AG20443 (cell line): ENCODE measurements at regions not wholly inside any gene's neighbourhood (a gene's known extent, or its start where the extent isn't known, plus 50 kb on each side); places are given as distances from the start of the nearest gene placed in this dataset.

Experiments
- DNase-seq: peaks from one replicate; pipeline ENCODE4 v3.0.0; 2012; ENCODE audit warnings: low spot score, mixed read lengths

DNA sequence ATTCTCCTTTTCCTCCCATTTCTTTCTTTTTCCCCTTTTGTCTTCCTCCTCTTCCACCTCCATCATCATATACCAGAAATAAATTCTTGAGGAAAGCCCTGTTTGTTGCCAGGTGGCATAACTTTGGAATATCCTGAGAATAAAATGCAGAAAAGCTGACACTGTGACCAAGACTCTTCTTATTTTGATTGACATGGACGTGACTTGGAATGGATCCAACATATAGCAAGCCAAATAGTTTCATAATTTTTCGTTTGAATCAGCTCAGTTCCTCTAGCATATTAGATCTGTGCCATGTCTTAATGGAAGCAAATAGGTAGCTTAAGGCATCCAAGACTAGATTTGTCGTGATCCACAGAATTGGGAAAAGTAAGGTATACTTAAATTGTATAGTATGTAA lies 354.7 kb upstream of the FIGN start:
- DNase-seq = no peak

DNA sequence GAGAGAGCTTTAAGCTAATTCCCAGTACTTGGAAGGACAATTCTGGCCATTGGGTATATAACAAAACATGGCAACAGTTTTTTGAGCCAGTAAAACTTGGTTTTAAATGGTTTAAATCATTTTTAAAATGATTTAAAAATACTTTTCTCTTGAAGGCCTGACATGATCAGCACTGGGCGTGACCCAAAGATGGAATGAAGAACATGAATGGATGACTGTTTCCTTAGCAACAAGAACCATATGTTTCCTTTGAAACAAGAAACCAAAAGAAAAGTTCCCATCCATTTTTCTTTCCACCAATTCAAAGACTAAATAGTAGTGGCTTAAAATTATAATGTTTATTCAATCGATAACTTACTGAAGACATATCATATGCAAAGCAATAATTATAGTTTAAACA lies 348.3 kb upstream of the FIGN start:
- DNase-seq = no peak

DNA sequence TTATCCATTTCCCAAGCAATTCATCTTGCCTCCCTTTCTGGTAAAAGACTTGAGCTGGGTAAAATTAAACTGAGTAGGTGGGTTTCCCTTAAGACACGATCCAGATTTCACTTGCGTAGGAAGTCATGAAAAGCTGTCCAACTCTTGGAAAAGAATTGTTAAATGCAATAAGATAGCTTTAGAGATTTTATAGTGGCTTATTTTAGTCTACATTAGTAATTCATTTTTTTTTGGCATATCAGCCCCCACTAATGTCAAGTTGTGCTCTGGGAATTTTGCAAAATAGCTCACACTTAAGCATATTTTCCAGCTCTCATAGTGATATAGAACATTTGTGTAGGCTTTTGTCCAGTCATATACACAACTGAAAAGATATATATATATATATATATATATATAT lies 344.7 kb upstream of the FIGN start:
- no peak for DNase-seq

GRCh38 chr2:164079258-164079657 lies 343.4 kb upstream of the FIGN start:
- DNase-seq = no peak

GRCh38 chr2:164078421-164078820 lies 342.6 kb upstream of the FIGN start:
- DNase-seq = no peak

GRCh38 chr2:164073101-164074074 lies 337.6 kb upstream of the FIGN start:
- peak; percentile 16 for DNase-seq

DNA sequence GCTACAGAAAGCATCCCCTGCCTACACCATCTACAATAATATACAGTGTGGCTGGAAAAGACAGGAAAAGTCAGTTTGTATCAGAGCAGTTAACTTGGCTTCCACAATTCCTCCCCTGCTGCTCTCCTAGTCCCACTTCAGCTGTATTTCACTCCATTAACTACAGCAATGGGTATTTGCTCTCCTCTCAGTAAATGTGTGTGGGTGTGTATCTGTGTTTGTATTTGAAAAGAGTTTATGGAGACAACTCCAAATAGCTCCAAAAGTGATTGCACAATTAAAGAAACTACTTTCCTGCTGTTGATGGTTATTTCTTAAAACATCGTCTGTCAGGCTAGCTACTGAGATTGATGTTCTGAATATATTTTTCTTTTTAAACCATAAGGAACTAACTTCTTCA lies 333.7 kb upstream of the FIGN start:
- no peak for DNase-seq

DNA sequence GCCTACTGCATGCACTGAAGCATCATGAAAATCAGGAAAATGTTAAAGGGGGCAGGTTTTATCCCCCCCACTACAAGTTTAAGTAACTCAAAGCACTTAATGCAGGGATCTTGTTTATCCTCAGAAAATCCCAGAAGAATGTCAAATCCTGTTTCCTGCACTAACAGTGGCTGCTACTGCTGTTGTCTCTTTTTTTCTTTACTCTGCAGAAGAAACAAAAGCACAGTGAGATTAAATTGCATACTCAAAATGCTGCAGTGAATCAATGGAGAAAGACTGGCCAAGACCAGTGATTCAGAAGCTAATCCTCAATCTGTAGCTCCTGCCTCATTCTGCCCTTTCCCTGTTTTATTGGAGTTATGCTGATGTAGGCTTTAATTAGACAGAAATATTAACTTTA lies 332.3 kb upstream of the FIGN start:
- no peak for DNase-seq

- DNase-seq = no peak
Measured at GRCh38 chr2:164066095-164066494, 330.3 kb upstream of the FIGN start.

GRCh38 chr2:164065038-164065437 lies 329.2 kb upstream of the FIGN start:
- no peak for DNase-seq

DNA sequence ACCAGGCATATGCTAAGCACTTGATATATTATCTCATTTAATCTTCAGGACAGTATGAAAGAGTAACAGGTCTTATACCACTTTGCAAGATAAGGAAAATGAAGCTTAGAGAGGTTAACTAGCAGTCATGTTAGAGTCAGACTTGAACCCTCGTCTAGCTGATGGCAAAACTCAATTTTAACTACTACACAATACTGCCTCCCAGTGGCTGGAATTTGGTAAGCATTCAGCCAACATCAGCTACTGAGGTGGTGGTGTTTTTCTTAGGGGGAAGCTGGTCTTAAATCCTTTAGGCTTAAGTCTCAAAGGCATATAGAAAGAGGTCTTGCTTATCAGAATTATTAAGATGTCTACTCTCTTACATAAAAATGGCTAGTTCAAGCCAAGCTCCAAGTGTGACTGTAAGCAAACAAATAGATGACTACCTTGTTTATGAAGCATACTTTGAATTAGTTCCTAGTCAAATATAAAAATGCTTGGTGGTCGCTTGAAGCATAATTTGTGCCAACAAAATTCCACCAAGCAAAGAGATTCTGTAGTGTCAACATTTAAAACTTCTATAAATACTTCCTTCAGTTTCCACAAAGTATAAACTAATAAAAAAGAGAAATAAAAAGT lies 325.4 kb upstream of the FIGN start:
- DNase-seq = peak; percentile 44

DNA sequence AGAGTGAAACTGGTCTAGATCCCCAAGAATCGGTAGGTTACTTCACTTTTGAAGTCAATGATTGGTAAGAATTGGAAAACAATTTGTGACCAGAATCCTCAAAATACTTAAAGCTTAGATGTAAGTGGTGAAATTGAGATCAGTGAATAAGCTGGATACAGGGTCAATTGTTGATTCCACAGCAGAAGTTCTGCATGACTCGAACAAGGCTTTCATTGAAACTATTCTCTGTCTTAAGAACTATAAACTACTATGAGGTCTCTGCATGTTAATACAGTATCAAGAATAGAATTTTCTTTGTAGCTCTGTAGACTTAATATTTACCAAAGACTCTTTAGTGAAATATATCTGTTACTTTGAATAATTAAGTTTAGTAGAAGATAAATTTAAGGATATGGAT lies 324.2 kb upstream of the FIGN start:
- no peak for DNase-seq

GRCh38 chr2:164055623-164056022 lies 319.8 kb upstream of the FIGN start:
- DNase-seq = no peak

DNA sequence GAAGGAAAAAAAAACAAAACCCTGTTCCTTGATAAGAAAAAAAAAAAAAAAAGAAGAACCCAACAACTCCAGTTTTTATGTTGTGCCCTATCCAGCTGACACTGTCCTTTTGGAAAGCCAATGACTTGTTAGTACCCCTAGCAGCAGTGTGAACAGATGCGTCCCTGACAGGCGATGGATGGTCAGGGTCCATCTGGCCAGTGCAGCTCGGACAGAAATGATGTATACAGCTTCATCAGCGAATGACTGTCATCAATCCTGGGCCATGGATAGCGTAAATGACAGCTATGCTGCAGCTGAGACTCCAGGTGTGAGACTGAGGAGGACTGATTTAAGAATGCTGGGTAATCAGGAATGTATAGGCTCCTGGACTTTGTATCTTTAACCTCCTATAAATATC lies 318.8 kb upstream of the FIGN start:
- no peak for DNase-seq

DNA sequence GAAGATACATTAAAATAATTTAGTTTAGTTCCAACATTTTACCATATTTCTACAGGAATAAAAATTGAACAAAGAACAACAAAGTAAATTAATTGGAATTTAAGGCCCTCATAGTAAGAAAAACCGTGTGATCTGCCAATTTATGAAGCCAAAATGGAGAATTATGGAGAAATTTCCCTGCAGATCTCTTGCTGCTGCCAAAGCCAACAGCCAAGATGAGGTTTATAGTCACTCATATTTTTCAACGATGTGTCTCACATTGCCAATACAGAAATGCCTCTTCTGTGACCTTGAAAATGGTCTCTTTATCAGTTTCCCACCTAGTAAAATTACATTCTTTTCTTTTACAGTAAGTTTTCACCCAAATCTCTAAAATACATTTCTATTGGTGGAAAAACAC lies 317.2 kb upstream of the FIGN start:
- DNase-seq = no peak

DNA sequence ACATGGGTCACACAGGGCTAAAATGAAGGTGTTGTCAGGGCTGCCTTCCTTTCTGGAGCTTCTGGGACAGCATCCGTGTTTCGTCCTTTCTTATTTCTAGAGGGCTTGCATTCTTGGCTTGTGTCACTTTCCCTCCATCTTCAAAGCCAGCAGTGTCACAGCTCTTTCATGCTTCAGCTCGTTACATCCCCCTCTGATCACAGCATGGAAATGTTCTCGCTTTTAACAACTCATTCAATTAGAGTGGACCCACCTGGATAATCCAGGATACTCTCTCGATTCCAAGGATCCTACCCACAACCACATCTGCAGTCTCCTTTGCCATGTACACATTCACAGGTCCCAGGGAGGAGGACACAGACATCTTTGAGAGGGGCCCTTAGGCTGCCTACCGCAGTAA lies 316.2 kb upstream of the FIGN start:
- DNase-seq = no peak

GRCh38 chr2:164048729-164049128 lies 312.9 kb upstream of the FIGN start:
- no peak for DNase-seq

GRCh38 chr2:164046040-164046439 lies 310.2 kb upstream of the FIGN start:
- no peak for DNase-seq

DNA sequence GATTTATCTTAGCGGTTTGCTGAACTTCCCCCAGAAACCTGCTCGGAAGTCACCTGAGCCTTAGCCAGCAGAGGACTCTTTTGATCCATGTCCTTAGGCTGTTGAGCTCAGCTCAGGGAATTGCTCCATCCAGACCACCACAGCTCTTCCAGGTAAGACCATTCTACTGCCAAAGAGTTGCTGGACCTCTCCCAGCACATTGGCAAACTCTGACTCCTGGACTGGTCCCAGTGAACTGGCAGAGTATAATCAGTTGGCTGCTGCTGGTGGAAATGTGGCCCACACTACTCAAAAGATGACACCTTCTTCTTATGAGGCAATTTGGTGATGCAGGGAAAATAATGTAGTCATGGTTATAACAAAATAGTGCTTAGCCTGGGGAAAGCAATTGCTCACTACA lies 308.8 kb upstream of the FIGN start:
- DNase-seq = no peak

DNA sequence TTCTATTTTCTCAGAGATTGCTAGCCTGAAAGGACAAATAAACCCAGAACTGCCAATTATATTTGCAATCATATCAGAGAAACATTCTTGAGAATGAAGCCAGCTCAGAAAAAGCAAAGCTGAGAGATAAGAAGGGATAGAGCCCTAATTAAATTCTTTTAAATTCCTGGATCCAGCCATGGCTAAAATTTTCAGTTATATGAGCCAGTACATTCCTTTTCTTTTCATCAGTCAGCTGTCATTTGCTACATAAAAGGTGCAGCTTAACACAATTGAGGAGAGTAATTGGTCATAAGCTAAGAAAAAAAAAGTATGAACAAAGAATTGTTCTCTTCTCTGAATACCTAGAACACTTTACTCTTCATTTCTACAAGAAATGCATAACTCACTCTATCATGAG lies 303.5 kb upstream of the FIGN start:
- no peak for DNase-seq

- no peak for DNase-seq
Measured at GRCh38 chr2:164032995-164033394, 297.2 kb upstream of the FIGN start.

- DNase-seq = no peak
Measured at GRCh38 chr2:164030623-164031022, 294.8 kb upstream of the FIGN start.

DNA sequence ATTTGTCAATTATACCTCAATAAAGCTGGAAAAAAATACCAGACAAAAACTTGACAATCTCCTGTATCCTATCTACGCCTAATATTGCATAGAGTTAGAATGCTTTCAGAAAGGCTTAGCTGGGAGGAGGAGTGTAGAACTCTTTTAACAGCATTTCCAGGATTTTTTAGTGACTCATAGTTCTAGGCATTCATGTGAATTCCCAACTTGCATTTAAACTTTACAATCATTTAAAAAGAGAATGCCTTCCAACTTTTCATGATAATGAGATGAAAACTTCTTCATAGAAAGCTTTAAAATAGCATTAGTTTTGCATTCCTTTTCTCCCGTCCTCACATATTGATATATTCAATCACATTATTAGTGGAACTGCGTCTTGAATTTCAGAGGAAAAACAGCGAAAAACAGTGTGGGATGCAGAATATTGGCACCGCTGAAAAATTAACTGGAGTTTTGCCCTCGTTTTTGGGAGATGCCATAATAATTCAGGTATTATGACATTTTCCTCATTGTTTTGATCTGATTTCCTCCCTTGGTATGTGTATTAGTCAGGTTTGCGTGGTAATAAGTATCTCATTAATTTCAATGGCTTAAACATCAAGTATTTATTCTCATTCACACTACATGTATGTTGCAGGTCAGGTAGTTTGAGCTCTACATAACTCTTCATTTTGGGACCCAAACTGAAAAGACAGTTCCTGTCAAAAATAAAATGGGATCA lies 293.2 kb upstream of the FIGN start:
- DNase-seq = peak; percentile 30
